ENCODE measurements at regions not wholly inside any gene's neighbourhood (a gene's known extent, or its start where the extent isn't known, plus 50 kb on each side); places are given as distances from the start of the nearest gene placed in this dataset.

- TF ChIP-seq EZH2 (IDR thresholded peaks at IDR 0.05; ENCODE audit: low read depth): no peak
- no peak for TF ChIP-seq CTCF (conservative IDR thresholded peaks at IDR 0.05)
Measured at GRCh38 chr9:129410226-129410625, 210.7 kb downstream of the C9orf50 start.
